HS-27A (cell line): ENCODE measurements at regions not wholly inside any gene's neighbourhood (a gene's known extent, or its start where the extent isn't known, plus 50 kb on each side); places are given as distances from the start of the nearest gene placed in this dataset.

ENCODE experiments used
- DNase-seq: peaks from one replicate; pipeline ENCODE4 v3.0.0-alpha.2; 2012; ENCODE audit warnings: low read depth, missing footprints

GRCh38 chr3:72432246-72432645 is 416.0 kb downstream of the SHQ1 start:
- no peak for DNase-seq

- no peak for DNase-seq
Observed at GRCh38 chr3:72429589-72430353, 418.5 kb downstream of the SHQ1 start.

- no peak for DNase-seq
Observed at GRCh38 chr3:72428803-72429202, 419.4 kb downstream of the SHQ1 start.

GRCh38 chr3:72427624-72428023 is 420.6 kb downstream of the SHQ1 start:
- DNase-seq, result no peak

GRCh38 chr3:72426618-72427397 is 421.4 kb downstream of the SHQ1 start:
- no peak for DNase-seq

- no peak for DNase-seq
Observed at GRCh38 chr3:72423643-72424042, 424.6 kb downstream of the SHQ1 start.

- DNase-seq, result no peak
Observed at GRCh38 chr3:72421786-72422185, 426.5 kb downstream of the SHQ1 start.

- no peak for DNase-seq
Observed at GRCh38 chr3:72421126-72421525, 427.1 kb downstream of the SHQ1 start.

- DNase-seq, result no peak
Observed at GRCh38 chr3:72418856-72419255, 429.4 kb downstream of the SHQ1 start.

- no peak for DNase-seq
Observed at GRCh38 chr3:72418244-72418643, 430.0 kb downstream of the SHQ1 start.

- DNase-seq, result no peak
Observed at GRCh38 chr3:72414481-72415016, 433.7 kb downstream of the SHQ1 start.

GRCh38 chr3:72413228-72413627 is 435.0 kb downstream of the SHQ1 start:
- no peak for DNase-seq

- no peak for DNase-seq
Observed at GRCh38 chr3:72412340-72412956, 435.8 kb downstream of the SHQ1 start.

GRCh38 chr3:72411843-72412242 is 436.4 kb downstream of the SHQ1 start:
- no peak for DNase-seq

GRCh38 chr3:72411126-72411525 is 437.1 kb downstream of the SHQ1 start:
- no peak for DNase-seq

GRCh38 chr3:72408983-72409779 is 439.1 kb downstream of the SHQ1 start:
- no peak for DNase-seq

GRCh38 chr3:72407766-72408165 is 440.5 kb downstream of the SHQ1 start:
- DNase-seq, result no peak

- no peak for DNase-seq
Observed at GRCh38 chr3:72405943-72406566, 442.2 kb downstream of the SHQ1 start.

GRCh38 chr3:72401005-72401545 is 447.2 kb downstream of the SHQ1 start:
- DNase-seq, result no peak

- DNase-seq, result no peak
Observed at GRCh38 chr3:72398781-72399180, 449.5 kb downstream of the SHQ1 start.

GRCh38 chr3:72397586-72397985 is 450.7 kb downstream of the SHQ1 start:
- DNase-seq, result no peak
